ENCODE measurements at regions not wholly inside any gene's neighbourhood (a gene's known extent, or its start where the extent isn't known, plus 50 kb on each side); places are given as distances from the start of the nearest gene placed in this dataset.

DNA sequence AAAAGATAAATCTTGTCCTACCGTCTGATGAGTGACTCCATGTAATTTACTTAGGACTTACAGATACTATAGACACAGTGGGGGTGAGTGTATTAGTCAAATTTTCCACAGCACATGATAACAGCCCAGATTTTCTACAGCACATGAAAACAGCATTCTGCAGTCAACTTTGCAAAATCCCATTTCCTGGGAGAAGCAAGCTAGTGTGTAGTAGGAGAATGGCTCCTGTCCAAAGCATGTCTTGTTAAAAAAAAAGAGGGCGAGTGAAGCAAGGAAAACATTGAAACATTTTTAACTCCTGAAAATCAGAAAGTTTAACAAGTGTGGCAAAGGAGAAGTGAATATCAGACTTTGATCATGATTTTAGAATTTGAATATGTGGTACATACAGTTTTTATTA is 817.8 kb upstream of the FAM98A start:
- Mint-ChIP-seq H3K9me3 (peaks cover 3% of the 10 kb centered on the region), H3K4me3 (no peak overlapping the region), H3K4me1 (no peaks in the 10 kb centered on the region), H3K27me3 (ENCODE audit: insufficient read depth, low read depth) (peaks cover 2% of the 10 kb centered on the region), H3K27ac (no peak overlapping the region), H3K36me3 (no peaks in the 10 kb centered on the region)
- Histone ChIP-seq H3K36me3 (no peaks in the 10 kb centered on the region), H3K79me2 (ENCODE audit: low read depth) (no peaks in the 10 kb centered on the region), H3K27me3 (no peaks in the 10 kb centered on the region), H3K9ac (no peak overlapping the region), H3K27ac (no peak overlapping the region), H3F3A (ENCODE audit: low read depth) (no peaks in the 10 kb centered on the region), H3K9me3 (ENCODE audit: low read depth) (peaks cover 5% of the 10 kb centered on the region), H2AFZ (replicated peaks) (no peak overlapping the region), H3K4me3 (no peak overlapping the region), H3K4me2 (no peak overlapping the region), H3K4me1 (no peaks in the 10 kb centered on the region), H4K20me1 (ENCODE audit: low read depth) (no peaks in the 10 kb centered on the region)
- TF ChIP-seq CTCF (IDR thresholded peaks at IDR 0.05) (no peak), EZH2phosphoT487 (IDR thresholded peaks at IDR 0.05) (no peak), EZH2 (IDR thresholded peaks at IDR 0.05) (no peak)
- DNase-seq (ENCODE audit: low spot score), result no peak

DNA sequence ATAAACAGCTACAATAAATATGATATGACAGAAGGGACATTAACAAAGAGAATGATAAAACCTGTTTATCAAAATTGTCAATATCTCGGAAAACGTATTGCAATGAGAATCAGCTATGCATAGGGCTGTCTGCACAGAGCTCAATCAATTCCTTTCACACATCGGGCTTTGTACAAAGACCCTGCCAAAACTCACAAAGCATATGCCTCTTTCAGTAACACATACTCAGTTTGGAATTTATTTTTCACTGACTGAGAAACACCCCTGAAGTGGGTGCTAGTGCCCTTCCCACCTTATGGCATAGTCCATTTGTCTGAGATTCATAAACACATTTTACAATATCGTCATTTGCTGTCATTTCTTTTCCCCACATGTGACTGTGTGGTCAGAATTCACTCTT is 815.8 kb upstream of the FAM98A start:
- no peaks in the 10 kb centered on the region for H4K20me1 ChIP-seq (ENCODE audit: low read depth)
- H3K79me2 ChIP-seq (ENCODE audit: low read depth), result no peaks in the 10 kb centered on the region
- H3F3A ChIP-seq (ENCODE audit: low read depth), result no peaks in the 10 kb centered on the region
- Mint-ChIP-seq H3K27me3 (ENCODE audit: insufficient read depth, low read depth) (peaks cover 4% of the 10 kb centered on the region), H3K27ac (no peak overlapping the region), H3K4me3 (no peak overlapping the region), H3K9me3 (no peaks in the 10 kb centered on the region), H3K4me1 (no peaks in the 10 kb centered on the region), H3K36me3 (no peaks in the 10 kb centered on the region)
- no peaks in the 10 kb centered on the region for H3K4me1 ChIP-seq
- no peak overlapping the region for H3K4me3 ChIP-seq
- no peaks in the 10 kb centered on the region for H3K9me3 ChIP-seq (ENCODE audit: low read depth)
- no peaks in the 10 kb centered on the region for H3K36me3 ChIP-seq
- no peaks in the 10 kb centered on the region for H3K27me3 ChIP-seq
- H3K9ac ChIP-seq, result no peak overlapping the region
- no peak for TF ChIP-seq EZH2phosphoT487 (IDR thresholded peaks at IDR 0.05)
- no peak for TF ChIP-seq EZH2 (IDR thresholded peaks at IDR 0.05)
- no peak for TF ChIP-seq CTCF (IDR thresholded peaks at IDR 0.05)
- H2AFZ ChIP-seq (replicated peaks), result no peak overlapping the region
- no peak overlapping the region for H3K4me2 ChIP-seq
- DNase-seq (ENCODE audit: low spot score), result no peak
- H3K27ac ChIP-seq, result no peak overlapping the region

GRCh38 chr2:34408100-34408499 is 809.0 kb upstream of the FAM98A start:
- Histone ChIP-seq H4K20me1 (ENCODE audit: low read depth) (no peaks in the 10 kb centered on the region), H2AFZ (replicated peaks) (no peak overlapping the region), H3K9ac (no peak overlapping the region), H3F3A (ENCODE audit: low read depth) (no peaks in the 10 kb centered on the region), H3K4me2 (no peak overlapping the region), H3K36me3 (no peaks in the 10 kb centered on the region), H3K27me3 (no peaks in the 10 kb centered on the region), H3K9me3 (ENCODE audit: low read depth) (no peaks in the 10 kb centered on the region), H3K79me2 (ENCODE audit: low read depth) (no peaks in the 10 kb centered on the region), H3K4me3 (no peak overlapping the region), H3K27ac (no peak overlapping the region), H3K4me1 (no peaks in the 10 kb centered on the region)
- Mint-ChIP-seq H3K36me3 (no peaks in the 10 kb centered on the region), H3K27me3 (ENCODE audit: insufficient read depth, low read depth) (peaks cover 6% of the 10 kb centered on the region), H3K4me1 (no peaks in the 10 kb centered on the region), H3K4me3 (no peak overlapping the region), H3K9me3 (no peaks in the 10 kb centered on the region), H3K27ac (no peak overlapping the region)
- no peak for DNase-seq (ENCODE audit: low spot score)
- TF ChIP-seq EZH2phosphoT487 (IDR thresholded peaks at IDR 0.05) (no peak), CTCF (IDR thresholded peaks at IDR 0.05) (no peak), EZH2 (IDR thresholded peaks at IDR 0.05) (no peak)

DNA sequence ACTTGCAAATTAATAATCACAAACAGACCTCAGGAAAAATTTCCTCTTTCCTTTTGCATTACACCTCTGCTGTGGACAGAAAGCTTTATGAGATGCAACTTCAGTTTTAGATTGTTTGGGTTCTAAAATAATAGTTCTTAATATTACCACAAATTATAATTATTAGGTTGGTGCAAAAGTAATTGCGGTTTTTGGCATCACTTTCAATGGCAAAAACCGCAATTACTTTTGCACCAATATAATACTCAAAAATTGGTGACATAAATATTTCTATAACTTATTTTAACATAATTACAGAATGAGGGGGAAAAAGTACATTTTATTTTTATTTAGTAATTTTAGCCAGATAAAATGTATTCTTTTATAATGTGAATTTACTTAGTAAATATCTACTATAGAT is 804.4 kb upstream of the FAM98A start:
- H3K27ac ChIP-seq, result no peak overlapping the region
- TF ChIP-seq CTCF (IDR thresholded peaks at IDR 0.05), result no peak
- TF ChIP-seq EZH2phosphoT487 (IDR thresholded peaks at IDR 0.05), result no peak
- no peak for TF ChIP-seq EZH2 (IDR thresholded peaks at IDR 0.05)
- no peaks in the 10 kb centered on the region for H3K36me3 ChIP-seq
- DNase-seq (ENCODE audit: low spot score), result no peak
- no peaks in the 10 kb centered on the region for H3K36me3 Mint-ChIP-seq
- H4K20me1 ChIP-seq (ENCODE audit: low read depth), result no peaks in the 10 kb centered on the region
- H3K9me3 ChIP-seq (ENCODE audit: low read depth), result no peaks in the 10 kb centered on the region
- no peaks in the 10 kb centered on the region for H3K4me1 Mint-ChIP-seq
- H2AFZ ChIP-seq (replicated peaks), result no peak overlapping the region
- H3K4me1 ChIP-seq, result no peaks in the 10 kb centered on the region
- no peaks in the 10 kb centered on the region for H3K9me3 Mint-ChIP-seq
- no peak overlapping the region for H3K4me3 Mint-ChIP-seq
- no peaks in the 10 kb centered on the region for H3F3A ChIP-seq (ENCODE audit: low read depth)
- no peaks in the 10 kb centered on the region for H3K27me3 ChIP-seq
- H3K27ac Mint-ChIP-seq, result no peak overlapping the region
- no peak overlapping the region for H3K4me3 ChIP-seq
- no peak overlapping the region for H3K9ac ChIP-seq
- H3K4me2 ChIP-seq, result no peak overlapping the region
- H3K79me2 ChIP-seq (ENCODE audit: low read depth), result no peaks in the 10 kb centered on the region
- peaks cover 4% of the 10 kb centered on the region for H3K27me3 Mint-ChIP-seq (ENCODE audit: insufficient read depth, low read depth)

All from neural progenitor cell (in vitro differentiated cells).